Endodermal cell (in vitro differentiated cells): ENCODE measurements at regions not wholly inside any gene's neighbourhood (a gene's known extent, or its start where the extent isn't known, plus 50 kb on each side); places are given as distances from the start of the nearest gene placed in this dataset.
A peak's percentile ranks its signal among the peaks of the same experiment; 100 is the strongest.

Experiments used
- DNase-seq: peaks from one replicate; pipeline ENCODE4 v3.0.0-alpha.2; 2017
- H3K27ac ChIP-seq: 2 replicates; pipeline ENCODE4 v1.5.1; 2013; ENCODE audit warnings: mild to moderate bottlenecking, low read depth, low read length, moderate library complexity
- H3K27me3 ChIP-seq: 2 replicates; pipeline ENCODE4 v1.6.1; 2013; ENCODE audit warnings: mild to moderate bottlenecking, low read length, moderate library complexity; ENCODE audit not compliant: insufficient read depth, control insufficient read depth, poor library complexity, severe bottlenecking
- H3K36me3 ChIP-seq: 2 replicates; pipeline ENCODE4 v1.7.0; 2013; ENCODE audit warnings: mild to moderate bottlenecking, low read length, moderate library complexity; ENCODE audit not compliant: control insufficient read depth, insufficient read depth
- H3K4me1 ChIP-seq: one replicate; pipeline ENCODE4 v1.7.0; 2013; ENCODE audit warnings: low read length; ENCODE audit not compliant: control insufficient read depth, insufficient read depth
- H3K4me3 ChIP-seq: 2 replicates; pipeline ENCODE4 v1.5.1; 2013; ENCODE audit warnings: mild to moderate bottlenecking, low read length, moderate library complexity
- H3K9ac ChIP-seq: 2 replicates; pipeline ENCODE4 v1.6.1; 2013; ENCODE audit warnings: mild to moderate bottlenecking, low read length, moderate library complexity; ENCODE audit not compliant: poor library complexity, severe bottlenecking; ENCODE audit errors: extremely low read depth
- H3K9me3 ChIP-seq: 2 replicates; pipeline ENCODE4 v1.6.1; 2013; ENCODE audit warnings: mild to moderate bottlenecking, low read length, moderate library complexity; ENCODE audit not compliant: control insufficient read depth
- H3K27ac Mint-ChIP-seq: 2 replicates; pipeline ENCODE4 v1.8.0; 2020; ENCODE audit warnings: mixed read lengths
- H3K27me3 Mint-ChIP-seq: 2 replicates; pipeline ENCODE4 v1.8.0; 2021; ENCODE audit warnings: mild to moderate bottlenecking, mixed read lengths; ENCODE audit not compliant: insufficient read depth
- H3K36me3 Mint-ChIP-seq: 2 replicates; pipeline ENCODE4 v1.8.0; 2020; ENCODE audit warnings: low read depth, mixed read lengths
- H3K4me1 Mint-ChIP-seq: 2 replicates; pipeline ENCODE4 v1.8.0; 2020; ENCODE audit warnings: mixed read lengths
- H3K4me3 Mint-ChIP-seq: 2 replicates; pipeline ENCODE4 v1.8.0; 2020; ENCODE audit warnings: mild to moderate bottlenecking, moderate library complexity, mixed read lengths
- H3K9me3 Mint-ChIP-seq: 2 replicates; pipeline ENCODE4 v1.8.0; 2020; ENCODE audit warnings: mild to moderate bottlenecking, mixed read lengths
- CTCF ChIP-seq: fragments of 200-600 bp; sonication (generic); conservative IDR thresholded peaks from 2 replicates; pipeline ENCODE4 v1.5.0; 2021; ENCODE audit warnings: antibody characterized with exemption, mild to moderate bottlenecking
- WGBS, 2 experiments: methylation state at CpG; one replicate each; pipeline versions ENCODE4 v1.1.5 to v1.1.7; 2013; ENCODE audit warnings: missing lambda C conversion rate in 2 of 2, mixed read lengths in 1 of 2; ENCODE audit not compliant: insufficient coverage in 1 of 2, insufficient read length in 1 of 2; 5-methylcytosine and 5-hydroxymethylcytosine counted together

- H3K27me3 Mint-ChIP-seq = peaks cover 5% of the 10 kb centered on the region
Measured at GRCh38 chr2:235287375-235287733, 206.5 kb upstream of the AGAP1 start.

GRCh38 chr2:235291461-235291860, 202.4 kb upstream of the AGAP1 start:
- no peaks in the 10 kb centered on the region for H3K4me1 ChIP-seq
- no peak overlapping the region for H3K4me3 Mint-ChIP-seq
- no peaks in the 10 kb centered on the region for H3K9me3 ChIP-seq
- no peak overlapping the region for H3K27ac Mint-ChIP-seq
- H3K27me3 Mint-ChIP-seq = no peaks in the 10 kb centered on the region
- H3K4me1 Mint-ChIP-seq = no peaks in the 10 kb centered on the region
- 82 to 100% methylated on average over 1 to 4 of the region's 4 CpGs for WGBS, 2 experiments
- no peak overlapping the region for H3K4me3 ChIP-seq
- no peak for TF ChIP-seq CTCF
- no peak overlapping the region for H3K9ac ChIP-seq
- no peaks in the 10 kb centered on the region for H3K36me3 ChIP-seq
- H3K9me3 Mint-ChIP-seq = no peaks in the 10 kb centered on the region
- no peaks in the 10 kb centered on the region for H3K27me3 ChIP-seq
- no peaks in the 10 kb centered on the region for H3K36me3 Mint-ChIP-seq
- DNase-seq = no peak
- H3K27ac ChIP-seq = no peak overlapping the region

More at GRCh38 chr2:235287375-235287733, 206.5 kb upstream of the AGAP1 start:
- H3K4me3 Mint-ChIP-seq = no peak overlapping the region
- H3K27ac ChIP-seq = peak overlapping the region; percentile 21
- no peaks in the 10 kb centered on the region for H3K4me1 ChIP-seq
- no peaks in the 10 kb centered on the region for H3K36me3 Mint-ChIP-seq
- no peaks in the 10 kb centered on the region for H3K9me3 ChIP-seq
- TF ChIP-seq CTCF = no peak
- H3K9me3 Mint-ChIP-seq = no peaks in the 10 kb centered on the region
- H3K36me3 ChIP-seq = no peaks in the 10 kb centered on the region
- no peak overlapping the region for H3K4me3 ChIP-seq
- H3K27me3 ChIP-seq = no peaks in the 10 kb centered on the region
- no peak for DNase-seq
- WGBS, 2 experiments = 89 to 93% methylated on average over 3 to 6 of the region's 6 CpGs
- no peak overlapping the region for H3K27ac Mint-ChIP-seq
- no peaks in the 10 kb centered on the region for H3K4me1 Mint-ChIP-seq
- no peak overlapping the region for H3K9ac ChIP-seq

GRCh38 chr2:235293061-235293460, 200.8 kb upstream of the AGAP1 start:
- Mint-ChIP-seq H3K36me3 (no peaks in the 10 kb centered on the region), H3K4me3 (no peak overlapping the region), H3K27me3 (no peaks in the 10 kb centered on the region), H3K4me1 (no peaks in the 10 kb centered on the region), H3K9me3 (peaks cover 5% of the 10 kb centered on the region), H3K27ac (no peak overlapping the region)
- H3K4me1 ChIP-seq = no peaks in the 10 kb centered on the region
- 91 to 98% methylated on average over 8 of the region's 8 CpGs for WGBS, 2 experiments
- no peak overlapping the region for H3K9ac ChIP-seq
- no peaks in the 10 kb centered on the region for H3K36me3 ChIP-seq
- H3K9me3 ChIP-seq = no peaks in the 10 kb centered on the region
- DNase-seq = no peak
- TF ChIP-seq CTCF = no peak
- H3K4me3 ChIP-seq = no peak overlapping the region
- no peaks in the 10 kb centered on the region for H3K27me3 ChIP-seq
- no peak overlapping the region for H3K27ac ChIP-seq
